ENCODE measurements at regions not wholly inside any gene's neighbourhood (a gene's known extent, or its start where the extent isn't known, plus 50 kb on each side); places are given as distances from the start of the nearest gene placed in this dataset.

DNA sequence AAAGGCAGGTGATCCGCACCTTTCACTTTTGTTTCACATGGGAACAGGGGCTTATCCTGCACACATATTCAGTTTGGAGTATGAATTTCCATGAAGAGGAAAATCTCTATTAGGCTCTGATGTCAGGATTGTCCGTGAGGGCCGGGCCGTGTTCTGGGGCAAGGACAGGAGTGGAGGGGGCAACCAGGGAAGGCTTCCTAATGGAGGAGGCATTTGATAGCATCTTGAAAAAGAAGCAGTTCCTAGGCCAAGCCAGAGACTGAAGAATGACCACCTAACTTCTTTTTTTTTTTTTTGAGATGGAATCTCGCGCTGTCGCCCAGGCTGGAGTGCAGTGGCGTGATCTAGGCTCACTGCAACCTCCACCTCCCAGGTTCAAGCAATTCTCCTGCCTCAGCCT is 174.2 kb downstream of the SEC14L1 start:
- TF ChIP-seq CTCF (conservative IDR thresholded peaks at IDR 0.05) (no peak), ZFX (IDR thresholded peaks at IDR 0.05) (no peak)

Data from C4-2B (cell line).